Activated CD8-positive, alpha-beta memory T cell treated with anti-CD3 and anti-CD28 coated beads, Interleukin-2, amount 10 ng/mL, durations not matched to agents 7 days and 5 days (primary cell): ENCODE measurements at regions not wholly inside any gene's neighbourhood (a gene's known extent, or its start where the extent isn't known, plus 50 kb on each side); places are given as distances from the start of the nearest gene placed in this dataset.

Experiments
- ATAC-seq: fragments of 150-1000 bp; cut with Tn5 transposase; one replicate; pipeline ENCODE4 v1.10.0; 2021; ENCODE audit warnings: moderate library complexity
- CTCF ChIA-PET: fragments of 350-600 bp; sonication (Branson Sonifier 250); formaldehyde crosslinking; loops from one replicate; lab custom pipeline; 2021; ENCODE audit warnings: antibody characterized with exemption; lab: Charles Lee
- DNase-seq: peaks from one replicate; pipeline ENCODE4 v3.0.0-alpha.2; 2020
- H3K27ac Mint-ChIP-seq: one replicate; pipeline ENCODE4 v1.8.0; 2021; ENCODE audit warnings: mild to moderate bottlenecking, mixed read lengths
- H3K27me3 Mint-ChIP-seq: one replicate; pipeline ENCODE4 v1.8.0; 2021; ENCODE audit warnings: mixed read lengths
- H3K36me3 Mint-ChIP-seq: one replicate; pipeline ENCODE4 v1.8.0; 2021; ENCODE audit warnings: mild to moderate bottlenecking, mixed read lengths
- H3K4me1 Mint-ChIP-seq: one replicate; pipeline ENCODE4 v1.8.0; 2021; ENCODE audit warnings: mixed read lengths
- H3K4me3 Mint-ChIP-seq: one replicate; pipeline ENCODE4 v1.8.0; 2021; ENCODE audit warnings: mild to moderate bottlenecking, moderate library complexity, mixed read lengths
- H3K9me3 Mint-ChIP-seq: one replicate; pipeline ENCODE4 v1.8.0; 2022; ENCODE audit warnings: low read depth, mixed read lengths

DNA sequence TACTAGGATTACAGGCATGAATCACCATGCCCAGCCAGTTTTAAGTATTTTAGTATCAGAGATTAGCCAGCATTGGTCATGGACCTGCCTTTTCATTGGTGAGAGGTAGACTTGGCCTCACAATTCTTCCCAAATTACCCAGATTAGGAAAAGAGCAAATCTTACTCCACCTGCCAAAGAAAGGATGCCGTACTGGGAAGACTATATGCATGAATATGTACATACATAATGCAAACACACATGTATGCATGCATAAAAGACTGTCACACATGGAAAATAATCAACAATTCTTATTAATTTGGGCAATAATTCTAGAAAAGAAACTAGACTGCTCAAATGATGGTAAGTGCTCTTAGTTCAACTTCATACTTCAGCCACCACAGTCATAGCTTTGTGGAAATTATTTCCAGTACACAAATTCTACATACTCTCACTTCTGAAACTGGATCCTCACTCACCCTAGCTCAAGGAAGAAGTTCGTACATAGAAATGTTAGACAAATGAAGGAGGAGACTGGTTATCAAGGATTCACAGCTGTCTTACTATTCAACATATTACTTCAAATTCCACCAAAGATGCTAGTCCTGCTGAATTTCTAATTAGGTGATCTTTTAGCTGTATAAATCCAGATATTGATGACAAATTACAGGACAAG, 73.7 kb downstream of the MINAR2 start:
- Mint-ChIP-seq H3K36me3 (no peaks in the 10 kb centered on the region), H3K9me3 (peaks cover 2% of the 10 kb centered on the region), H3K4me3 (no peak overlapping the region), H3K27ac (no peak overlapping the region), H3K4me1 (no peaks in the 10 kb centered on the region), H3K27me3 (peaks cover 5% of the 10 kb centered on the region)
- DNase-seq, result no peak
- ATAC-seq, result no peak
- CTCF ChIA-PET, result no interaction called here

DNA sequence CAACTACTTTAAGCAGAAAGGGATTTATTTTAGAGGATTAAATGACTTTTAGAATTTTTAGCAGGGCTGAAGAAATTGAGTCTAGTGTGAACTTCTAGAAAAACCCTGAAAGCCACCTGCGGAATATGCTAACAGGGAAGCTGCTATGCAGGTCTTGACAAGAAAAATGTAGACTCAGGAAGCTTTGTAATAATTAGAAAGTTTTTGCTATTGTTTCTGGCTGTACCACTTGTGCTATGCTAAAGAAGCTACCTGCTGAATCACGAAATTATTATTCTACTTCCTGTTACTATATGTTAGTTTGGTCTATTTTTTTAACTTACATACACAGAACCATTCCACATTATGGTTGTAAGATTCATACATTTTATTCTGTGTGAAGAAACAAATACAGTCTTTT, 74.0 kb upstream of the CHSY3 start:
- Mint-ChIP-seq H3K27me3 (no peaks in the 10 kb centered on the region), H3K4me1 (no peaks in the 10 kb centered on the region), H3K36me3 (no peaks in the 10 kb centered on the region), H3K27ac (no peak overlapping the region), H3K9me3 (no peaks in the 10 kb centered on the region), H3K4me3 (no peak overlapping the region)
- DNase-seq (no peak), ATAC-seq (no peak)
- CTCF ChIA-PET, result no interaction called here

DNA sequence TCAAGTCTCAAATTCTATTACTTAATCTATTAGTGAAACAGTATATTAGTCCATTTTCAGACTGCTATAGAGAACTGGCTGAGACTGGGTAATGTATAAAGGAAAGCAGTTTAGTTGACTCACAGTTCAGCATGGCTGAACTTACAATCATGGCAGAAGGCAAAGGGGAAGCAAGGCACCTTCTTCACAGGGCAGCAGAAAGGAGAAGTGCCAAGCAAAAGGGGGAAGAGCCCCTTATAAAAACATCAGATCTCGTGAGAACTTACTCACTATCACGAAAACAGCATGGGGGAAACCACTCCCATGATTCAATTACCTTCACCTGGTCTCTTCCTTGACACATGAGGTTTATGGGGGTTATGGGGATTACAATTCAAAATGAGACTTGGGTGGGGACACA, 67.9 kb upstream of the CHSY3 start:
- CTCF ChIA-PET, result no interaction called here
- Mint-ChIP-seq H3K27me3 (peaks cover 11% of the 10 kb centered on the region), H3K36me3 (no peaks in the 10 kb centered on the region), H3K4me3 (no peak overlapping the region), H3K9me3 (no peaks in the 10 kb centered on the region), H3K4me1 (no peaks in the 10 kb centered on the region), H3K27ac (no peak overlapping the region)
- DNase-seq (no peak), ATAC-seq (no peak)

DNA sequence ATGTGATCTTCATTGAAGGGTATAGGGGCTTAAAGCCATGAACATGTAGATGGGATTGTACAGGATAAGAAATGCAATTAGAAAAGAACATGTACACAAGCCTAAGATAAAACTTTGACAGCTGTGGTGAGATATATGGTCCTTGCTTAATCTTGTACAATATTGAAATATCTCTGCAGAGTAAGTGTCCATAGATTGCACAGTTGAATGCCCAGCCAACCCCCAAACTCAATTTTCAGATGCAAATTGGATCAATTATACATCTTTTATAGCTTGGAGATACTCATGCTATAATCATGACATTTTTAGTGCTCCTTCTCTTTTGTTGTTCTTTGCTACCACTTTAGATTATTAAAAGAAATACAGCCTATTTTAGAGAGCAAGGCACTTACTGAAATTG, 59.5 kb upstream of the CHSY3 start:
- DNase-seq (no peak), ATAC-seq (no peak)
- Mint-ChIP-seq H3K4me1 (no peaks in the 10 kb centered on the region), H3K9me3 (no peaks in the 10 kb centered on the region), H3K27ac (no peak overlapping the region), H3K36me3 (no peaks in the 10 kb centered on the region), H3K27me3 (peaks cover 10% of the 10 kb centered on the region), H3K4me3 (no peak overlapping the region)
- CTCF ChIA-PET, result no interaction called here

DNA sequence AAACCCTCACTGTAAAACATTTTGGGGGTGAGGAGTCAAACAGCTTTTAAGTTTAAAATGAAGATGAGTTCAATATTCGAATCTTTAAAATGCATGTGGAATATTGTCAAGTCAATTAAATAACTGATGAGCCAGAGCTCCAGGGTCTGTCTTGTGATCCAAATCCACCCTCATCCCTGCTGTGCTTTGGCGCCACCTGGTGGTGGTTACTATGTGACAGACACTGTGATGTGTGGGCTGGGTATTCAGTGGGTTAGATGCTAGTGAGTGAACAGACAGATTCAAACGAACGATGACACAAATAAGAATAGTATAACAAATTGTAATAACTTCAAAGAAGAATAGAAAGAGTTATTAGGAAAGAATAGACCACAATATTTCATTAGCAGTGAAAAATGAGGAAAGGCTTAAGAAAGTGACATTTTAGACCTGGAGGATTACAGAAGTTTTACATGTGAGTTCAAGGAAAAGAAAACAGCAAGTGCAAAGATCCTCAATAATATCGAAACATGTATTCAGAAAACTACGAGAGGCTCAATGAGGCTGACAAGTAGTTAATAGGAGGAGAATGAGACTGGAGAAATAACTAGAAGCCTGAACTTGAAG, 51.4 kb upstream of the CHSY3 start:
- ATAC-seq (peak; percentile 76), DNase-seq (peak; percentile 74)
- H3K4me3 Mint-ChIP-seq, result no peak overlapping the region
- H3K36me3 Mint-ChIP-seq, result no peaks in the 10 kb centered on the region
- CTCF ChIA-PET, result interaction anchor here (0.6 to 5.2 kb wide), 4 partner anchors 19 to 81 kb away, joined by 3 to 40 read pairs (median 4); no protein-coding TSS in a partner anchor
- no peak overlapping the region for H3K27ac Mint-ChIP-seq
- peaks cover 12% of the 10 kb centered on the region for H3K27me3 Mint-ChIP-seq
- no peaks in the 10 kb centered on the region for H3K9me3 Mint-ChIP-seq
- no peaks in the 10 kb centered on the region for H3K4me1 Mint-ChIP-seq

DNA sequence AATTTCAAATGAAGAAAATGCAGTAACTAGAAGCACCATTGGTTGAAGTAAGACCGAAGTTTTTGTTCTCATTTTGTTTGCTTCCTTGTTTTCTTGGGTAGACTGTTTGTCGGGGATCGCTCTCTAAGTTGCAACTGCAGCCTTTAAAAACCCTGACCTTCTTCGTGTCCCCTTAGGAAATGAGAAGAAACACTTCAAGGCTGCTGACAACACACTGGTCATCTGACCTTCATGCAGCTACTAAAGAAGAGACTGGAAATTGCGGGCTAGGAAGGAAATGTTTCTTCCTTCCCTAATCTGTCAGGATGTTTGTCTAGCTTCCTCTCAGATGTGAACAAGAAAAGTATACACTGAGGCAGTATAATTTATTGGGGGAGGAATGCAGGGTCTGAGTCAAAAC, 50.7 kb upstream of the CHSY3 start:
- no peaks in the 10 kb centered on the region for H3K36me3 Mint-ChIP-seq
- no peaks in the 10 kb centered on the region for H3K9me3 Mint-ChIP-seq
- DNase-seq (no peak), ATAC-seq (no peak)
- no peaks in the 10 kb centered on the region for H3K4me1 Mint-ChIP-seq
- H3K4me3 Mint-ChIP-seq, result no peak overlapping the region
- peaks cover 11% of the 10 kb centered on the region for H3K27me3 Mint-ChIP-seq
- no peak overlapping the region for H3K27ac Mint-ChIP-seq
- CTCF ChIA-PET, result interaction anchor here (5.2 kb wide), 1 partner anchor 82 kb away, joined by 40 read pairs; no protein-coding TSS in a partner anchor
